ENCODE measurements at regions not wholly inside any gene's neighbourhood (a gene's known extent, or its start where the extent isn't known, plus 50 kb on each side); places are given as distances from the start of the nearest gene placed in this dataset.

DNA sequence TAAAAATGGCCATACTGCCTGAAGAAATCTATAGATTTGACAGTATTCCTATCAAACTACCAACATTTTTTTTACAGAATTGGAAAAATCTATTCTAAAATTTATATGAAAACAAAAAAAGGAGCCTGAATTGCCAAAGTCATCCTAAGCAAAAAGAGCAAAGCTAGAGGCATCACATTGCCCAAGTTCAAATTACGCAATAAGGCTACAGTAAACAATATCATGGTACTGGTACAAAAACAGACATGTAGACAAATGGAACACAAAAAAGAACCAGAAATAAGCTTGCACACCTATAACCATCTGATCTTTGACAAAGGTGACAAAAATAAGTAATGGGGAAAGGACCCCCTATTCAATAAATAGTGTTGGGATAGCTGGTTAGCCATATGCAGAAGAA, 50.2 kb upstream of the THSD7B start:
- no peaks in the 10 kb centered on the region for H3K27me3 ChIP-seq (replicated peaks; ENCODE audit: insufficient read depth, low read depth, low read length, poor library complexity)
- no peaks in the 10 kb centered on the region for H3K36me3 ChIP-seq (ENCODE audit: insufficient read depth, low read length, poor library complexity, severe bottlenecking)
- H3K27ac ChIP-seq (ENCODE audit: low read depth, low read length, poor library complexity, severe bottlenecking), result no peak overlapping the region
- CTCF ChIA-PET, result no interaction called here
- intact Hi-C loops (cut with micrococcal nuclease; ENCODE audit: unreplicated experiment), result no loop called here
- BruUV-seq (replicated peaks), result no TSS peak
- no peak overlapping the region for H3K4me3 ChIP-seq (ENCODE audit: low read depth, low read length, poor library complexity, severe bottlenecking)
- H3K4me1 ChIP-seq (ENCODE audit: insufficient read depth, low read length, poor library complexity, severe bottlenecking), result no peaks in the 10 kb centered on the region
- no peak for DNase-seq (ENCODE audit: low spot score)
- POLR2A ChIA-PET (ENCODE audit: low non-redundant PET), result no interaction called here
- H3K9me3 ChIP-seq (ENCODE audit: low read depth, low read length, poor library complexity, severe bottlenecking), result no peaks in the 10 kb centered on the region
- TF ChIP-seq, protein P1, sequence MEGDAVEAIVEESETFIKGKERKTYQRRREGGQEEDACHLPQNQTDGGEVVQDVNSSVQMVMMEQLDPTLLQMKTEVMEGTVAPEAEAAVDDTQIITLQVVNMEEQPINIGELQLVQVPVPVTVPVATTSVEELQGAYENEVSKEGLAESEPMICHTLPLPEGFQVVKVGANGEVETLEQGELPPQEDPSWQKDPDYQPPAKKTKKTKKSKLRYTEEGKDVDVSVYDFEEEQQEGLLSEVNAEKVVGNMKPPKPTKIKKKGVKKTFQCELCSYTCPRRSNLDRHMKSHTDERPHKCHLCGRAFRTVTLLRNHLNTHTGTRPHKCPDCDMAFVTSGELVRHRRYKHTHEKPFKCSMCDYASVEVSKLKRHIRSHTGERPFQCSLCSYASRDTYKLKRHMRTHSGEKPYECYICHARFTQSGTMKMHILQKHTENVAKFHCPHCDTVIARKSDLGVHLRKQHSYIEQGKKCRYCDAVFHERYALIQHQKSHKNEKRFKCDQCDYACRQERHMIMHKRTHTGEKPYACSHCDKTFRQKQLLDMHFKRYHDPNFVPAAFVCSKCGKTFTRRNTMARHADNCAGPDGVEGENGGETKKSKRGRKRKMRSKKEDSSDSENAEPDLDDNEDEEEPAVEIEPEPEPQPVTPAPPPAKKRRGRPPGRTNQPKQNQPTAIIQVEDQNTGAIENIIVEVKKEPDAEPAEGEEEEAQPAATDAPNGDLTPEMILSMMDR (conservative IDR thresholded peaks at IDR 0.05; ENCODE audit: low read depth, low read length), result no peak
- no peak for TF ChIP-seq EZH2 (IDR thresholded peaks at IDR 0.05; ENCODE audit: borderline replicate concordance, low read depth, low read length, poor library complexity, severe bottlenecking)

GRCh38 chr2:136714452-136714951, 50.8 kb upstream of the THSD7B start:
- no TSS peak for BruUV-seq (replicated peaks)
- H3K27me3 ChIP-seq (replicated peaks; ENCODE audit: insufficient read depth, low read depth, low read length, poor library complexity), result no peaks in the 10 kb centered on the region
- POLR2A ChIA-PET (ENCODE audit: low non-redundant PET), result no interaction called here
- H3K4me1 ChIP-seq (ENCODE audit: insufficient read depth, low read length, poor library complexity, severe bottlenecking), result no peaks in the 10 kb centered on the region
- H3K27ac ChIP-seq (ENCODE audit: low read depth, low read length, poor library complexity, severe bottlenecking), result no peak overlapping the region
- intact Hi-C loops (cut with micrococcal nuclease; ENCODE audit: unreplicated experiment), result no loop called here
- H3K4me3 ChIP-seq (ENCODE audit: low read depth, low read length, poor library complexity, severe bottlenecking), result no peak overlapping the region
- no peak for DNase-seq (ENCODE audit: low spot score)
- H3K36me3 ChIP-seq (ENCODE audit: insufficient read depth, low read length, poor library complexity, severe bottlenecking), result no peaks in the 10 kb centered on the region
- no peak for TF ChIP-seq EZH2 (IDR thresholded peaks at IDR 0.05; ENCODE audit: borderline replicate concordance, low read depth, low read length, poor library complexity, severe bottlenecking)
- TF ChIP-seq, protein P1 (conservative IDR thresholded peaks at IDR 0.05; ENCODE audit: low read depth, low read length), result no peak
- CTCF ChIA-PET, result no interaction called here
- no peaks in the 10 kb centered on the region for H3K9me3 ChIP-seq (ENCODE audit: low read depth, low read length, poor library complexity, severe bottlenecking)

DNA sequence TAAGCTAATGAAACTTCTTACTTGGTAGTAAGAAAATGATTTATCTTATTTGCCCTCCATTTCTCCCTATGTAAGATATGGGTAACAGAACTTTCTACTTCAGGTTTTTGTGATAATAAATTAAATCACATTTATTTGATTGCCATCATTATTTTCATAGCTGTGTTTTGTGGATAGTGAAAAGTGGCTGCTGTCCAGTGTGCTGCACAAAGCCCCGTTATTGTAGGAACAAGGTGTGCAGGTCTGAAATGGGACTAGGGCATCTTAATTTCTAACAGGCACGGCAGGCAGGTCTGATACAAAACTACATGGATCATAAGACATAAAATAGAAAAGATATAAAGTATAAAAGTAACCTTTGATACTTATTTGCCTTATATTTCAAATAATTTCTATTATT, 51.6 kb upstream of the THSD7B start:
- no peaks in the 10 kb centered on the region for H3K9me3 ChIP-seq (ENCODE audit: low read depth, low read length, poor library complexity, severe bottlenecking)
- no peaks in the 10 kb centered on the region for H3K27me3 ChIP-seq (replicated peaks; ENCODE audit: insufficient read depth, low read depth, low read length, poor library complexity)
- CTCF ChIA-PET, result no interaction called here
- no peaks in the 10 kb centered on the region for H3K36me3 ChIP-seq (ENCODE audit: insufficient read depth, low read length, poor library complexity, severe bottlenecking)
- TF ChIP-seq, protein P1 (conservative IDR thresholded peaks at IDR 0.05; ENCODE audit: low read depth, low read length), result no peak
- no peak for TF ChIP-seq EZH2 (IDR thresholded peaks at IDR 0.05; ENCODE audit: borderline replicate concordance, low read depth, low read length, poor library complexity, severe bottlenecking)
- intact Hi-C loops (cut with micrococcal nuclease; ENCODE audit: unreplicated experiment), result no loop called here
- DNase-seq (ENCODE audit: low spot score), result no peak
- no peak overlapping the region for H3K27ac ChIP-seq (ENCODE audit: low read depth, low read length, poor library complexity, severe bottlenecking)
- POLR2A ChIA-PET (ENCODE audit: low non-redundant PET), result no interaction called here
- H3K4me3 ChIP-seq (ENCODE audit: low read depth, low read length, poor library complexity, severe bottlenecking), result no peak overlapping the region
- no peaks in the 10 kb centered on the region for H3K4me1 ChIP-seq (ENCODE audit: insufficient read depth, low read length, poor library complexity, severe bottlenecking)
- no TSS peak for BruUV-seq (replicated peaks)
